Breast epithelium (tissue), 4 donors: ENCODE measurements at regions not wholly inside any gene's neighbourhood (a gene's known extent, or its start where the extent isn't known, plus 50 kb on each side); places are given as distances from the start of the nearest gene placed in this dataset.

Source experiments
- DNase-seq, 2 donors: peaks; one replicate each; pipeline ENCODE4 v3.0.0-alpha.2; 2019; ENCODE audit warnings: low spot score in 2 of 2
- H3K27ac ChIP-seq, 2 donors: fragments of 200-600 bp; sonication (generic) in 1 of 2; one replicate each; pipeline ENCODE4 v1.5.1; 2016 to 2019; ENCODE audit warnings: mild to moderate bottlenecking in 1 of 2
- H3K27me3 ChIP-seq, 2 donors: fragments of 200-600 bp; sonication (generic) in 1 of 2; one replicate each; pipeline versions ENCODE4 v1.5.1 to v1.6.0; 2017 to 2019; ENCODE audit warnings: control low read depth in 1 of 2, mild to moderate bottlenecking in 1 of 2
- H3K36me3 ChIP-seq: fragments of 200-600 bp; one replicate; pipeline ENCODE4 v1.5.1; 2019
- H3K4me1 ChIP-seq, 2 donors: fragments of 200-600 bp; sonication (generic); one replicate each; pipeline ENCODE4 v1.5.1; 2016 to 2019; ENCODE audit warnings: control low read depth in 1 of 2
- H3K4me3 ChIP-seq, 3 donors: fragments of 200-600 bp; sonication (generic); 1 replicate in 2 of 3; 2 replicates in 1 of 3; pipeline ENCODE4 v1.5.1; 2016 to 2019; ENCODE audit warnings: mild to moderate bottlenecking in 3 of 3, moderate library complexity in 2 of 3
- H3K9me3 ChIP-seq, 2 donors: fragments of 200-600 bp; sonication (generic) in 1 of 2; one replicate each; pipeline ENCODE4 v1.5.1; 2016 to 2019; ENCODE audit warnings: control low read depth in 1 of 2
- CTCF ChIP-seq, 3 donors: fragments of 450-650 bp; IDR thresholded peaks; one replicate each; pipeline ENCODE4 v1.5.1; 2016 to 2017; ENCODE audit warnings: antibody characterized with exemption in 3 of 3, mild to moderate bottlenecking in 3 of 3, moderate library complexity in 3 of 3
- POLR2A ChIP-seq: fragments of 450-650 bp; IDR thresholded peaks from one replicate; pipeline ENCODE4 v1.6.1; 2016; ENCODE audit warnings: antibody characterized with exemption, mild to moderate bottlenecking, moderate library complexity
- POLR2AphosphoS5 ChIP-seq, 3 donors: sonication (generic); formaldehyde crosslinking; IDR thresholded peaks; one replicate each; pipeline ENCODE4 v1.6.1; 2017; ENCODE audit warnings: antibody characterized with exemption in 3 of 3
- intact Hi-C: fragments of 100-400 bp; cut with DNase I; formaldehyde crosslinking; loops from one replicate; pipeline ENCODE4 v1.15.1; 2023; ENCODE audit warnings: low total_unique reads

GRCh38 chr4:175271010-175271630, 353.0 kb downstream of the ADAM29 start:
- no peak for TF ChIP-seq POLR2A
- TF ChIP-seq POLR2AphosphoS5 (IDR thresholded peaks at IDR 0.05) = no peak
- no peak for TF ChIP-seq CTCF (IDR thresholded peaks at IDR 0.05)
- H3K36me3 ChIP-seq = no peaks in the 10 kb centered on the region
- DNase-seq = no peak
- H3K27ac ChIP-seq = no peak overlapping the region
- no peaks in the 10 kb centered on the region for H3K27me3 ChIP-seq
- H3K9me3 ChIP-seq = no peaks in the 10 kb centered on the region
- intact Hi-C loops = no loop called here
- no peaks in the 10 kb centered on the region for H3K4me1 ChIP-seq
- no peak overlapping the region for H3K4me3 ChIP-seq

- no peaks in the 10 kb centered on the region for H3K4me1 ChIP-seq
- TF ChIP-seq POLR2A = no peak
- no peak for TF ChIP-seq POLR2AphosphoS5 (IDR thresholded peaks at IDR 0.05)
- no peak for TF ChIP-seq CTCF (IDR thresholded peaks at IDR 0.05)
- no peak for DNase-seq
These were observed 356.0 kb downstream of the ADAM29 start for GRCh38 chr4:175273995-175274753.

GRCh38 chr4:175277816-175278215, 359.7 kb downstream of the ADAM29 start:
- Histone ChIP-seq H3K36me3 (no peaks in the 10 kb centered on the region), H3K4me3 (no peak overlapping the region), H3K9me3 (no peaks in the 10 kb centered on the region), H3K27ac (no peak overlapping the region), H3K4me1 (no peaks in the 10 kb centered on the region), H3K27me3 (no peaks in the 10 kb centered on the region)
- DNase-seq = no peak
- intact Hi-C loops = no loop called here
- no peak for TF ChIP-seq CTCF (IDR thresholded peaks at IDR 0.05)
- no peak for TF ChIP-seq POLR2AphosphoS5 (IDR thresholded peaks at IDR 0.05)
- TF ChIP-seq POLR2A = no peak

More at GRCh38 chr4:175273995-175274753, 356.0 kb downstream of the ADAM29 start:
- Histone ChIP-seq H3K4me3 (no peak overlapping the region), H3K27ac (no peak overlapping the region), H3K9me3 (no peaks in the 10 kb centered on the region), H3K27me3 (no peaks in the 10 kb centered on the region), H3K36me3 (no peaks in the 10 kb centered on the region)
- intact Hi-C loops = no loop called here

GRCh38 chr4:175280153-175280552, 362.0 kb downstream of the ADAM29 start:
- Histone ChIP-seq H3K27ac (no peak overlapping the region), H3K4me3 (no peak overlapping the region), H3K36me3 (no peaks in the 10 kb centered on the region), H3K4me1 (no peaks in the 10 kb centered on the region), H3K9me3 (no peaks in the 10 kb centered on the region), H3K27me3 (no peaks in the 10 kb centered on the region)
- TF ChIP-seq POLR2AphosphoS5 (IDR thresholded peaks at IDR 0.05) = no peak
- no peak for TF ChIP-seq POLR2A
- no peak for TF ChIP-seq CTCF (IDR thresholded peaks at IDR 0.05)
- DNase-seq = no peak
- intact Hi-C loops = no loop called here

- no peak for DNase-seq
- Histone ChIP-seq H3K4me3 (no peak overlapping the region), H3K27ac (no peak overlapping the region), H3K27me3 (no peaks in the 10 kb centered on the region), H3K4me1 (no peaks in the 10 kb centered on the region), H3K9me3 (no peaks in the 10 kb centered on the region), H3K36me3 (no peaks in the 10 kb centered on the region)
- no peak for TF ChIP-seq POLR2A
- no peak for TF ChIP-seq POLR2AphosphoS5 (IDR thresholded peaks at IDR 0.05)
- no peak for TF ChIP-seq CTCF (IDR thresholded peaks at IDR 0.05)
- intact Hi-C loops = no loop called here
These were observed 363.7 kb downstream of the ADAM29 start for GRCh38 chr4:175281894-175282293.
